Duodenal mucosa (tissue), 2 donors: ENCODE measurements at regions not wholly inside any gene's neighbourhood (a gene's known extent, or its start where the extent isn't known, plus 50 kb on each side); places are given as distances from the start of the nearest gene placed in this dataset.
"Not testable (repeated sequence)": the region's sequence is repeated elsewhere in the genome, so short reads cannot be mapped to it uniquely, and the experiment has no call there.

Source experiments
- H3K27ac ChIP-seq: one replicate; pipeline ENCODE4 v1.7.0; 2013; ENCODE audit warnings: low read depth, low read length
- H3K27me3 ChIP-seq, 2 donors: one replicate each; pipeline ENCODE4 v1.7.0; 2013; ENCODE audit warnings: low read length in 2 of 2, control low read depth in 1 of 2; ENCODE audit not compliant: insufficient read depth in 2 of 2, control insufficient read depth in 1 of 2
- H3K36me3 ChIP-seq, 2 donors: one replicate each; pipeline ENCODE4 v1.7.0; 2013; ENCODE audit warnings: low read length in 2 of 2, control low read depth in 1 of 2; ENCODE audit not compliant: insufficient read depth in 2 of 2, control insufficient read depth in 1 of 2
- H3K4me1 ChIP-seq, 2 donors: one replicate each; pipeline ENCODE4 v1.7.0; 2013; ENCODE audit warnings: low read length in 2 of 2, control low read depth in 1 of 2; ENCODE audit not compliant: insufficient read depth in 2 of 2, control insufficient read depth in 1 of 2
- H3K4me3 ChIP-seq, 2 donors: one replicate each; pipeline ENCODE4 v1.7.0; 2013; ENCODE audit warnings: low read length in 2 of 2, low read depth in 1 of 2
- H3K9ac ChIP-seq, 2 donors: one replicate each; pipeline ENCODE4 v1.7.0; 2013; ENCODE audit warnings: low read length in 2 of 2, low read depth in 1 of 2
- H3K9me3 ChIP-seq, 2 donors: one replicate each; pipeline ENCODE4 v1.7.0; 2013; ENCODE audit warnings: low read length in 2 of 2, control low read depth in 1 of 2; ENCODE audit not compliant: control insufficient read depth in 1 of 2

DNA sequence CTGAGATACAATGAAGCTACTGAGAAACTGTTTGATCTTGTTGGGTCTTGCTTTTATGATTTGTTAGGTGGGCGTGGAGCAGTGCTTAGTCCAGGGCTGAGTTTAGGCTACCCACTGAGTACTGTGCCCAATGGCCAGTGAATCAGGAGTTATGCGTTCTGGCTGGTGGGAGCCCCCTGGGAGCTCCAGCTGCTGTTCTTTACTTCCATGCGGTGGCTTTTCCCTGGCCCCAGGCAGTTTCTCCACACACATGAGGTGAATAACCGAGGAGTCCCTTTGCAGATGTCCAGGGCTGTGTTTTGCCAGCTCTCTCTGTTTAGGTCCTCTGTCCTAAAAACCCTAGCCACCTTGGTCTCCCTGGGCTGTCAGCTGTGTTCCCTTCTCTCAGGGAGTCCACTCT lies 106.5 kb downstream of the KLF13 start:
- no peak overlapping the region for H3K9ac ChIP-seq
- H3K27ac ChIP-seq = no peak overlapping the region
- H3K4me3 ChIP-seq = no peak overlapping the region
- no peaks in the 10 kb centered on the region for H3K9me3 ChIP-seq
- H3K27me3 ChIP-seq = no peaks in the 10 kb centered on the region
- H3K36me3 ChIP-seq = no peaks in the 10 kb centered on the region
- H3K4me1 ChIP-seq = peaks cover 26 to 32% of the 10 kb centered on the region in 2 donors

DNA sequence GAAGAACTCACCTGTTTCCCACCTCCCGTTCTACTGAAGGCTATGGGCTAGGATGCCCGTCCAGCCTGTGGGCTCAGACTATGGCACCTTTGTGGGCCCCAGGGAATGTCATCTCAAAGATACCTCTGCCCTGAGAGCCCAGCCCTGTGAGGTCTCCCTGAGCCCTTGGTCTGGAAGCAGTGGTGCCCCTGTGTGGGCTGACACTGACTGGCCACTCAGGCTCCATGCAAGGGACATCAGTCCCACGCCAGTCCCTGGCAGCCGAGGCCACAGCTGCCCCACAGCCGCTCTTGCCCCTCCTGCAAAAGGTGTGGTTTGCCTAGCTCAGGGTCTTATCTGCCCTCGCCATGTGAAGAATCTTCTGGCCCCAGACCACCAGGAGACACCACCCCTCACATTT lies 106.9 kb downstream of the KLF13 start:
- H3K36me3 ChIP-seq = no peaks in the 10 kb centered on the region
- no peaks in the 10 kb centered on the region for H3K27me3 ChIP-seq
- H3K9ac ChIP-seq = no peak overlapping the region
- H3K4me3 ChIP-seq = no peak overlapping the region
- H3K27ac ChIP-seq = no peak overlapping the region
- no peaks in the 10 kb centered on the region for H3K9me3 ChIP-seq
- H3K4me1 ChIP-seq = peaks cover 26 to 32% of the 10 kb centered on the region in 2 donors

DNA sequence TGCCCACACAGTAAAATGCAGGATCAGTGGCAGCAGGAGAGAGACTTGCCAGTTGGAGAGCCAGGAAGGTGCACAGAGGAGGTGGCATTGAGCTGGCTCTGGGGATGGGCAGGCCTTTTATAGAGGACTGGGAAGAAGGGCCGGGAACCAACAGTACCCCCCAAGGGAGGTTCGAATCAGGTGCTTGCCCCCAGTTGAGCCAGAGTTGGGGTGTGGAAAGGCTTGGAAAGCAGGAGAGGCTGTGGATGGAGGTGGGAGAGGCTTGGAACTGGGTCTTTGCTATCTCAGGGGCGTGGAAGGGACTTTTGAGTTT lies 107.6 kb downstream of the KLF13 start:
- Histone ChIP-seq H3K9ac (no peak overlapping the region), H3K9me3 (no peaks in the 10 kb centered on the region), H3K27ac (peak overlapping the region; percentile 83), H3K4me3 (no peak overlapping the region), H3K27me3 (no peaks in the 10 kb centered on the region), H3K4me1 (peaks cover 26 to 32% of the 10 kb centered on the region in 2 donors), H3K36me3 (no peaks in the 10 kb centered on the region)

DNA sequence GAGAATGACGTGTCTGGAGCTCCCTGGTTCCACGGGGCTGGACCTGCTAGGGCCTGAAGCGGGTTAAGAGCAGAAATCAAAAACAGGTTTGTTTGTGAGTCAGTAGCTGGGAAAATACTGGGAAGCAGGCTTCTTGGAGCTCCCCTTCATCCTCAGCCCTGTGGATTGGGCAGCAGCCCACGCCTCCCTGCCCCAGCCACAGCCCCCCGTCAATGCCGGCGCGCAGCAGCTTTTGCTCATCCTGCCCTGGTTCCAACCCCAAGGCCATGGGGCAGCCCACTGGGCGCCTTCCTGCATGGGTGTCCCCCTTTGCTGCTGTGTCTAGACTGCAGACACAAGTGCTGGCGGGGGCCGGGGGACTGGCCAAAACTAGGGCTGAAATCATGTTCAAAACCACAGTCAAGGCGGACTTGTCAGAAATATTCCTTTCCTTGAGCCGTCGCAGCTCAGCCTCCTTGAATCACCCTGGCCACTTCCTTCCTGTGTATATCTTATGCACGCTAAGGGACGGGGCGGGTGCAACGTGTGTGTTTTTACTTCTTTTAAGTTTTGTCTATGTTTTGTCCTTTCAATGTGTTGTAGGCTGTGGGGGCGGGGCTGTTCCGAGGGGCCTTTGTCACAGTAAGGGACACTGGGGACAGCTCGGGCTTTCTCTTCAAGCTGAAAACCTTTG lies 108.1 kb downstream of the KLF13 start:
- Histone ChIP-seq H3K9ac (peak overlapping the region; percentile 31 to 52), H3K36me3 (no peaks in the 10 kb centered on the region), H3K4me3 (peak overlapping the region; percentile 50 to 53), H3K27me3 (no peaks in the 10 kb centered on the region), H3K27ac (peak overlapping the region; percentile 83), H3K4me1 (peaks cover 26 to 32% of the 10 kb centered on the region in 2 donors), H3K9me3 (no peaks in the 10 kb centered on the region)

DNA sequence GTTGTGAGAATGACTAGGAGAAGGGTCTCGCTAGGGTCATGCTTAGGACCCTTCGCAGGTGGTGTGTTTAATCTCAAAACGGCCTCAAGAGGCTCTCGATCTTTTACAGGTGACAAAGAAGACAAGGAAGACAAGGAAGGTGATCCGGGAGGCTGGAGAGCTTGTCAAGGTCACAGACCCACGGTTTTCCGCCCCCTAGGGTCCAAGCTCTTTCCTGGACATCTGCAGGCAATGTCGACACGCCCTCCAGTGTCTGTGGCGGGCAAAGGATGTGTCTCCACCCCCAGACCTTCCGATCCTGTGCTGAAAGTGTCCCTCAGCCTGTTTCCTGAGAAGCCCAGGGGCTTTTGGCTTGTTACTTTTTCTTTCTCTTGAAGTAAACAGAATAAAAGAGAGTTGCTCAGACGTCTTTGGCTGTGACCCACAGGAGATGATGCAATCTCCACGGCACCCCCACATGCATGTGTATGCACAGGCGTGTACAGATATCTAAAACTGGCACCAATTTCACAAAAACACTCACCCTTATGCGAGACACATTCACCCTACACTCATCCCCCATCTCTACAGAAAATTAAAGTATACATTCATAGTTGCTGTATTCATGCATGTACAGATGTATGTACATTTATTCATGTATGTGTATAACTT lies 108.8 kb downstream of the KLF13 start:
- peak overlapping the region; percentile 83 for H3K27ac ChIP-seq
- peaks cover 28 to 35% of the 10 kb centered on the region in 2 donors for H3K4me1 ChIP-seq
- H3K9ac ChIP-seq = peak overlapping the region; percentile 31 to 52
- peak overlapping the region; percentile 50 to 53 for H3K4me3 ChIP-seq
- no peaks in the 10 kb centered on the region for H3K9me3 ChIP-seq
- no peaks in the 10 kb centered on the region for H3K36me3 ChIP-seq
- no peaks in the 10 kb centered on the region for H3K27me3 ChIP-seq

DNA sequence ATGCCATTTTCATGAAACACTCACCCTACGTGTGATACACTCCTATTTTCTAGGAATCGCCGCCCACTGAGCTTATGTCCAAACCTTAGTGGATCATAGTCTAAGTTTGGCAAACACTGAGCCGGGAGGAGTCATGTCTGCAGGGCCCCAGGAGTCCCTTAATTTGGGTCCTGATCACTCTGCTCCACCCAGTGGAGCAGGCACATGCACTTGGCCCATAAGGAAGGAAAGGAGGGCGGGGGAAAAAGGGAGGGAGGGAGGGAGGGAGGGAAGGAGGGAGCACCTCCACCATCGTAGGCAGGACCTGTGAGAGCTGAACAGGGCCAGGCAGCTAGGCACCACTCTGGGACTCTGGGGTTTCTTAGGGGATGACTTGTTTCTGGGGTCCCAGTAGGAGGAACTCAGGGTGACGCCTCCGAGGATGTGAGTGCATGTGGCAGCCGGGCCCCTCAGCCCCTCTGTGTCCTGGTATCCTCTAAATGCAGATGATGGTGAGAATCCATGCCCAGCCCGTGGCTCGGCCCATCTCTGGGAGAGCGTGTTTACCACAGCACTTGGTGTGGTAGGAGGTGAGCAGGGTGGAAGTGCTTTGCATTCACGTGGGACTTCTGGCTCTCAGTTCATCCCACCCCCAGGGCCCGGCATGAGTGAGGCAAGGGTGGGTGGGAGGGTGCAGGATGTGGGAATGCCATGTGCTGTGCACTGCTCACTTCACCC lies 109.4 kb downstream of the KLF13 start:
- H3K4me3 ChIP-seq = peak overlapping the region; percentile 37 to 53
- H3K9ac ChIP-seq = peak overlapping the region in 1 of 2 donors; percentile 31
- no peaks in the 10 kb centered on the region for H3K36me3 ChIP-seq
- H3K9me3 ChIP-seq = no peaks in the 10 kb centered on the region
- no peaks in the 10 kb centered on the region for H3K27me3 ChIP-seq
- H3K4me1 ChIP-seq = peaks cover 31 to 38% of the 10 kb centered on the region in 2 donors
- peak overlapping the region; percentile 23 for H3K27ac ChIP-seq

DNA sequence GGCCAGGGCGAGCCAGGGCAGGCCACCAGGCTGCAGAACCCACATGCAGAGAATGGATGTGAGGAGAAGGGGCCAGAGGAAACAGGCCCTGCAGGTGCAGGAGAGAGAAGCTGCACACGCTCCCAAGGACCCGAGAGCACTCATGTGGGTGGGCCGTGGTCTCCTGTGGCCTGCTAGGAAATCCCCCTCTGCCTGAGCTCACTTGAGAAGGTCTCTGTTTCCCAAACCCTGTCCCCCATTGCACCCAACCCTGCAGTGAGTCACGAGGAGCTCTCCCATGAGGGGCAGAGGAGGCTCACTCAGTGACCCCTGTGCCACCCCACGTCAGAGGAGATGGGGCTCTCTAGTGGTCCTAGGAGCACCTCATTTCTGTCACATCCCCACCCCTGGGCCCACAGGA lies 111.1 kb downstream of the KLF13 start:
- Histone ChIP-seq H3K9me3 (no peaks in the 10 kb centered on the region), H3K36me3 (no peaks in the 10 kb centered on the region), H3K9ac (no peak overlapping the region), H3K27me3 (no peaks in the 10 kb centered on the region), H3K4me3 (no peak overlapping the region), H3K27ac (no peak overlapping the region), H3K4me1 (peaks cover 42 to 46% of the 10 kb centered on the region in 2 donors)

DNA sequence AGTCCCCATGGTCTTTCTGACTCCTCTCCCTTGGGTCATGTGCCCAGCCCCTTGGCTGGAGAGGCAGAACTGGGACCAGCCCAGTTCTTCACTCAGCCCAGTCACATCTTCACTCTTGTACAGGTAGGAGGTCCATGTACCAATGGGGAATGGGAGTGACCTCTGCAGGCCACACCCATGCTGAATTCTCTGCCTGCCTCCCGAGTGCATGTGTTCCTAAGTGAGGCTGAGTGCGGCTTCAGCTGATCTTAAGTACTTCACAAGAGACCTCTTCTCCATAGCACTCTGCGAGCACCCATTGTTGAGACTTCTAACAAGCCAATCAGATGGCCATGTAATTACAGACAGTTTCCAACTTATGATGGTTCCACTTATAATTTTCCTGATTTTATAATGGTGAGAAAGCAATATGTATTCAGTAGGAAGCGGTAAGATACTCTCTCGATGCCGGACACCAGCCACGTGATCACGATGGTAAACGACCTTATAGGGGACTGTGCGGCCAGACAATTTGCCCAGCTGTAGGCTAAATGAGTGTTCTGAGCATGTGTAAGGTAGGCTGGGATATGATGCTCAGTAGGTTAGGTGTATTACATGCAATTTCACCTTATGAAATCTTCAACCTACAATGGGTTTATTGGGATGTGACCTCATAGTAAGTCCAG lies 112.1 kb downstream of the KLF13 start:
- H3K27ac ChIP-seq = no peak overlapping the region
- H3K4me1 ChIP-seq = peaks cover 43% of the 10 kb centered on the region in 2 donors
- no peak overlapping the region for H3K4me3 ChIP-seq

DNA sequence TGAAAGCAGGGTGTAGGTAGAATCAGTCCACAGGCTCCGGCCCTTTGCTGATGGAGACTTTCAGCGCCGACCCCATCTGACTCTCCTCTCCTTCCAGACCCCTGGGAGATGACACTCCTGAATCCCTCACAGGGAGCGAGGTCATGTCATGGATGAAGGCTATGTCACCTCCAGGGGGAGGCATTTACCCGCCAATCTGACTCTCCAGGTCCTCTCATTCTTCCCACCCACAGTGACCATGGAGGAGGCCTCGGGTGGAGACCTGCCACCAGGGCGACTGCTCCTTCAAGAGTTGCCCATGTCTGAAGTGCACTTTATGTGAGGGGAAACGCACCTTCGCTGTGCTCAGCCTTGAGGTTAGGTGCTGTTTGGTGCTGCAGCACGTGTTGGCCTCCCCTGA lies 112.7 kb downstream of the KLF13 start:
- Histone ChIP-seq H3K27ac (no peak overlapping the region), H3K4me3 (no peak overlapping the region), H3K9me3 (no peaks in the 10 kb centered on the region), H3K9ac (no peak overlapping the region), H3K4me1 (peaks cover 39 to 45% of the 10 kb centered on the region in 2 donors), H3K27me3 (no peaks in the 10 kb centered on the region), H3K36me3 (no peaks in the 10 kb centered on the region)

More for the DNA sequence above, 112.1 kb downstream of the KLF13 start:
- Histone ChIP-seq H3K9ac (no peak overlapping the region), H3K9me3 (no peaks in the 10 kb centered on the region), H3K27me3 (no peaks in the 10 kb centered on the region), H3K36me3 (no peaks in the 10 kb centered on the region)

DNA sequence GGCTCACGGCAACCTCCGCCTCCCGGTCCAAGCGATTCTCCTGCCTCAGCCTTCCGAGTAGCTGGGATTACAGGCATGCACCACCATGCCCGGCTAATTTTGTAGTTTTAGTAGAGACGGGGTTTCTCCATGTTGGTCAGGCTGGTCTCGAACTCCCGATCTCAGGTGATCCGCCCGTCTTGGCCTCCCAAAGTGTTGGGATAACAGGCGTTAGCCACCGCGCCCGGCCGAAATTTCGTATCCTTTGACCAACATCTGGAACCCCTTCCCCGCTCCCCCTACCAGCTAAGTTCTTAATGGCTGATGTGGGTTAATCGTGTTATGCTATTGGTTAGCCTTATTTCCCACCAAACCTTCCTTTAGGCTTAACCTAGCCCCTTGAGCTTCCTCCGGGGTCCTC lies 113.6 kb downstream of the KLF13 start:
- peak overlapping the region; percentile 30 to 39 for H3K9ac ChIP-seq
- H3K36me3 ChIP-seq, H3K27ac ChIP-seq, H3K27me3 ChIP-seq, H3K9me3 ChIP-seq: not testable (repeated sequence)
- peaks cover 30 to 37% of the 10 kb centered on the region in 2 donors for H3K4me1 ChIP-seq
- H3K4me3 ChIP-seq = peak overlapping the region; percentile 61 to 64
